Activated T-helper 17 cell treated with anti-CD3 and anti-CD28 coated beads, Interleukin-2, amount 50 U/mL, for 72 hours (primary cell): ENCODE measurements at regions not wholly inside any gene's neighbourhood (a gene's known extent, or its start where the extent isn't known, plus 50 kb on each side); places are given as distances from the start of the nearest gene placed in this dataset.
"Not testable (repeated sequence)": the region's sequence is repeated elsewhere in the genome, so short reads cannot be mapped to it uniquely, and the experiment has no call there.

ENCODE experiments used
- ATAC-seq: fragments of 150-1000 bp; cut with Tn5 transposase; replicated peaks from 2 replicates; pipeline ENCODE4 v1.10.0; 2021; ENCODE audit warnings: mild to moderate bottlenecking, moderate library complexity
- H3K27ac Mint-ChIP-seq: one replicate; pipeline ENCODE4 v1.8.0; 2022; ENCODE audit warnings: mixed read lengths
- H3K27me3 Mint-ChIP-seq: one replicate; pipeline ENCODE4 v1.8.0; 2022; ENCODE audit warnings: mixed read lengths
- H3K36me3 Mint-ChIP-seq: one replicate; pipeline ENCODE4 v1.8.0; 2022; ENCODE audit warnings: low read depth, mild to moderate bottlenecking, mixed read lengths
- H3K4me1 Mint-ChIP-seq: one replicate; pipeline ENCODE4 v1.8.0; 2022; ENCODE audit warnings: mixed read lengths
- H3K4me3 Mint-ChIP-seq: one replicate; pipeline ENCODE4 v1.8.0; 2022; ENCODE audit warnings: mild to moderate bottlenecking, mixed read lengths
- H3K9me3 Mint-ChIP-seq: one replicate; pipeline ENCODE4 v1.8.0; 2022; ENCODE audit warnings: mixed read lengths

GRCh38 chr15:55126111-55126510, 70.6 kb downstream of the RSL24D1 start:
- ATAC-seq = no peak

GRCh38 chr15:55124616-55125015, 72.1 kb downstream of the RSL24D1 start:
- no peaks in the 10 kb centered on the region for H3K4me1 Mint-ChIP-seq
- H3K27ac Mint-ChIP-seq = no peak overlapping the region
- ATAC-seq = no peak
- no peaks in the 10 kb centered on the region for H3K36me3 Mint-ChIP-seq
- no peak overlapping the region for H3K4me3 Mint-ChIP-seq
- H3K27me3 Mint-ChIP-seq = peaks cover 4% of the 10 kb centered on the region
- H3K9me3 Mint-ChIP-seq = no peaks in the 10 kb centered on the region

More at GRCh38 chr15:55126111-55126510, 70.6 kb downstream of the RSL24D1 start:
- Mint-ChIP-seq H3K4me3 (no peak overlapping the region), H3K4me1 (no peaks in the 10 kb centered on the region), H3K27me3 (peaks cover 7% of the 10 kb centered on the region), H3K9me3 (no peaks in the 10 kb centered on the region), H3K36me3 (no peaks in the 10 kb centered on the region), H3K27ac (no peak overlapping the region)

- ATAC-seq = no peak
- Mint-ChIP-seq H3K27ac (no peak overlapping the region), H3K9me3 (no peaks in the 10 kb centered on the region), H3K4me1 (no peaks in the 10 kb centered on the region), H3K27me3 (no peaks in the 10 kb centered on the region), H3K36me3 (no peaks in the 10 kb centered on the region), H3K4me3 (no peak overlapping the region)
Observed at GRCh38 chr15:55118344-55118870, 78.3 kb downstream of the RSL24D1 start.

GRCh38 chr15:55116636-55117035, 80.1 kb downstream of the RSL24D1 start:
- no peak overlapping the region for H3K4me3 Mint-ChIP-seq
- no peak overlapping the region for H3K27ac Mint-ChIP-seq
- H3K27me3 Mint-ChIP-seq = peaks cover 3% of the 10 kb centered on the region
- no peak for ATAC-seq
- no peaks in the 10 kb centered on the region for H3K9me3 Mint-ChIP-seq
- no peaks in the 10 kb centered on the region for H3K36me3 Mint-ChIP-seq
- no peaks in the 10 kb centered on the region for H3K4me1 Mint-ChIP-seq

- no peaks in the 10 kb centered on the region for H3K36me3 Mint-ChIP-seq
- peaks cover 9% of the 10 kb centered on the region for H3K27me3 Mint-ChIP-seq
- H3K4me3 Mint-ChIP-seq = no peak overlapping the region
- H3K4me1 Mint-ChIP-seq = no peaks in the 10 kb centered on the region
- H3K27ac Mint-ChIP-seq = no peak overlapping the region
- no peak for ATAC-seq
- no peaks in the 10 kb centered on the region for H3K9me3 Mint-ChIP-seq
Observed at GRCh38 chr15:55113736-55114135, 83.0 kb downstream of the RSL24D1 start.

GRCh38 chr15:55112706-55113105, 84.0 kb downstream of the RSL24D1 start:
- Mint-ChIP-seq H3K27ac (no peak overlapping the region), H3K27me3 (peaks cover 9% of the 10 kb centered on the region), H3K4me1 (no peaks in the 10 kb centered on the region), H3K9me3 (no peaks in the 10 kb centered on the region), H3K36me3 (no peaks in the 10 kb centered on the region), H3K4me3 (no peak overlapping the region)
- no peak for ATAC-seq

GRCh38 chr15:55110446-55110845, 86.3 kb downstream of the RSL24D1 start:
- Mint-ChIP-seq H3K4me1 (no peaks in the 10 kb centered on the region), H3K9me3 (no peaks in the 10 kb centered on the region), H3K27me3 (peaks cover 9% of the 10 kb centered on the region), H3K36me3 (no peaks in the 10 kb centered on the region), H3K4me3 (no peak overlapping the region), H3K27ac (no peak overlapping the region)
- ATAC-seq = no peak

GRCh38 chr15:55108858-55109518, 87.8 kb downstream of the RSL24D1 start:
- H3K9me3 Mint-ChIP-seq = no peaks in the 10 kb centered on the region
- H3K27ac Mint-ChIP-seq = no peak overlapping the region
- no peaks in the 10 kb centered on the region for H3K36me3 Mint-ChIP-seq
- H3K4me3 Mint-ChIP-seq = no peak overlapping the region
- ATAC-seq = no peak
- H3K27me3 Mint-ChIP-seq = peaks cover 9% of the 10 kb centered on the region
- H3K4me1 Mint-ChIP-seq = no peaks in the 10 kb centered on the region

- H3K27ac Mint-ChIP-seq = no peak overlapping the region
- no peaks in the 10 kb centered on the region for H3K36me3 Mint-ChIP-seq
- H3K27me3 Mint-ChIP-seq = peaks cover 9% of the 10 kb centered on the region
- ATAC-seq = no peak
- H3K9me3 Mint-ChIP-seq = no peaks in the 10 kb centered on the region
- no peaks in the 10 kb centered on the region for H3K4me1 Mint-ChIP-seq
- no peak overlapping the region for H3K4me3 Mint-ChIP-seq
Observed at GRCh38 chr15:55108448-55108847, 88.3 kb downstream of the RSL24D1 start.

GRCh38 chr15:55106155-55106554, 90.6 kb downstream of the RSL24D1 start:
- H3K9me3 Mint-ChIP-seq = no peaks in the 10 kb centered on the region
- no peak overlapping the region for H3K27ac Mint-ChIP-seq
- no peak for ATAC-seq
- H3K4me1 Mint-ChIP-seq = no peaks in the 10 kb centered on the region
- no peak overlapping the region for H3K4me3 Mint-ChIP-seq
- no peaks in the 10 kb centered on the region for H3K36me3 Mint-ChIP-seq
- peaks cover 12% of the 10 kb centered on the region for H3K27me3 Mint-ChIP-seq

- H3K27ac Mint-ChIP-seq = no peak overlapping the region
- no peaks in the 10 kb centered on the region for H3K4me1 Mint-ChIP-seq
- H3K36me3 Mint-ChIP-seq = no peaks in the 10 kb centered on the region
- H3K4me3 Mint-ChIP-seq = no peak overlapping the region
- peaks cover 3% of the 10 kb centered on the region for H3K9me3 Mint-ChIP-seq
- peaks cover 15% of the 10 kb centered on the region for H3K27me3 Mint-ChIP-seq
- no peak for ATAC-seq
Observed at GRCh38 chr15:55094136-55094535, 102.6 kb downstream of the RSL24D1 start.

- H3K4me3 Mint-ChIP-seq = no peak overlapping the region
- H3K27me3 Mint-ChIP-seq = peaks cover 23% of the 10 kb centered on the region
- no peak overlapping the region for H3K27ac Mint-ChIP-seq
- H3K36me3 Mint-ChIP-seq = no peaks in the 10 kb centered on the region
- ATAC-seq = no peak
- H3K4me1 Mint-ChIP-seq = no peaks in the 10 kb centered on the region
- H3K9me3 Mint-ChIP-seq = peaks cover 3% of the 10 kb centered on the region
Observed at GRCh38 chr15:55088207-55088606, 108.5 kb downstream of the RSL24D1 start.

GRCh38 chr15:55084673-55085072, 112.1 kb downstream of the RSL24D1 start:
- H3K4me3 Mint-ChIP-seq = no peak overlapping the region
- no peaks in the 10 kb centered on the region for H3K4me1 Mint-ChIP-seq
- H3K36me3 Mint-ChIP-seq = no peaks in the 10 kb centered on the region
- H3K9me3 Mint-ChIP-seq = peaks cover 3% of the 10 kb centered on the region
- peaks cover 10% of the 10 kb centered on the region for H3K27me3 Mint-ChIP-seq
- H3K27ac Mint-ChIP-seq = no peak overlapping the region
- ATAC-seq = no peak

GRCh38 chr15:55084216-55084615, 112.5 kb downstream of the RSL24D1 start:
- H3K4me1 Mint-ChIP-seq = no peaks in the 10 kb centered on the region
- no peaks in the 10 kb centered on the region for H3K36me3 Mint-ChIP-seq
- H3K4me3 Mint-ChIP-seq = no peak overlapping the region
- peaks cover 9% of the 10 kb centered on the region for H3K27me3 Mint-ChIP-seq
- ATAC-seq = no peak
- peaks cover 3% of the 10 kb centered on the region for H3K9me3 Mint-ChIP-seq
- no peak overlapping the region for H3K27ac Mint-ChIP-seq

GRCh38 chr15:55077052-55077451, 119.7 kb downstream of the RSL24D1 start:
- peak overlapping the region; percentile 4 for H3K4me3 Mint-ChIP-seq
- not testable (repeated sequence) for H3K27me3 Mint-ChIP-seq, H3K4me1 Mint-ChIP-seq, H3K36me3 Mint-ChIP-seq, H3K27ac Mint-ChIP-seq, ATAC-seq
- H3K9me3 Mint-ChIP-seq = peaks cover 12% of the 10 kb centered on the region
